BE2C (cell line): ENCODE measurements at regions not wholly inside any gene's neighbourhood (a gene's known extent, or its start where the extent isn't known, plus 50 kb on each side); places are given as distances from the start of the nearest gene placed in this dataset.

Source experiments
- DNase-seq: peaks from one replicate; pipeline ENCODE4 v3.0.0-alpha.2; 2020
- H3K27me3 ChIP-seq: fragments of 250-450 bp; sonication (Bioruptor Pico); 2 replicates; pipeline ENCODE4 v1.5.1; 2020; ENCODE audit warnings: mild to moderate bottlenecking
- H3K36me3 ChIP-seq: fragments of 250-450 bp; sonication (Bioruptor Pico); 2 replicates; pipeline ENCODE4 v1.5.1; 2020; ENCODE audit warnings: mild to moderate bottlenecking
- H3K4me1 ChIP-seq: fragments of 250-450 bp; sonication (Bioruptor Pico); 2 replicates; pipeline ENCODE4 v1.5.1; 2020
- H3K4me3 ChIP-seq: 2 replicates; pipeline ENCODE4 v1.5.1; 2011; ENCODE audit warnings: low read depth, low read length
- H3K9me3 ChIP-seq: fragments of 250-450 bp; sonication (Bioruptor Pico); 2 replicates; pipeline ENCODE4 v1.5.1; 2020
- TF ChIP-seq, protein P1 (sequence below): IDR thresholded peaks from 2 replicates; pipeline ENCODE4 v1.5.1; 2012; ENCODE audit warnings: mild to moderate bottlenecking, low read depth, low read length

DNA sequence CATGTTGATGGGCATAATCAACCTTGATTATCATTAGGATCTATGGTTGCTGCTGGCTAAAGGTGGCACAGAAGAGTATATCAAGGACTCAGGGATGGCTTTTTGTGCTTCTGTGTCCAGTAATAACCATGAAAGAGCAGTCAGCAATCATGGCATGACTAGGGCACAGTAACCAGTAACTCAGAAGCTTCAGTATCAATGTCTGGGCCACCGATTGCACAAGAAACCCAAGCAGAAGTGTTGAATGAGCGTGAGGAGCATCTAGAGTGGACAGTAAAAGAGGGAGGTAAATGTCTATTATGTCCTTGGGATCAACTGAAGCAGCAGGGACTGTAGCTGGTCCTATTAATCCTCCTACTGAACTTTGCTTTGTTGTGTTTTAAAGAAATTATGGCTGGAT lies 81.5 kb upstream of the F13A1 start:
- Histone ChIP-seq H3K27me3 (no peaks in the 10 kb centered on the region), H3K9me3 (no peaks in the 10 kb centered on the region), H3K4me1 (no peaks in the 10 kb centered on the region), H3K36me3 (no peaks in the 10 kb centered on the region), H3K4me3 (no peak overlapping the region)
- DNase-seq = no peak
- TF ChIP-seq, protein P1, sequence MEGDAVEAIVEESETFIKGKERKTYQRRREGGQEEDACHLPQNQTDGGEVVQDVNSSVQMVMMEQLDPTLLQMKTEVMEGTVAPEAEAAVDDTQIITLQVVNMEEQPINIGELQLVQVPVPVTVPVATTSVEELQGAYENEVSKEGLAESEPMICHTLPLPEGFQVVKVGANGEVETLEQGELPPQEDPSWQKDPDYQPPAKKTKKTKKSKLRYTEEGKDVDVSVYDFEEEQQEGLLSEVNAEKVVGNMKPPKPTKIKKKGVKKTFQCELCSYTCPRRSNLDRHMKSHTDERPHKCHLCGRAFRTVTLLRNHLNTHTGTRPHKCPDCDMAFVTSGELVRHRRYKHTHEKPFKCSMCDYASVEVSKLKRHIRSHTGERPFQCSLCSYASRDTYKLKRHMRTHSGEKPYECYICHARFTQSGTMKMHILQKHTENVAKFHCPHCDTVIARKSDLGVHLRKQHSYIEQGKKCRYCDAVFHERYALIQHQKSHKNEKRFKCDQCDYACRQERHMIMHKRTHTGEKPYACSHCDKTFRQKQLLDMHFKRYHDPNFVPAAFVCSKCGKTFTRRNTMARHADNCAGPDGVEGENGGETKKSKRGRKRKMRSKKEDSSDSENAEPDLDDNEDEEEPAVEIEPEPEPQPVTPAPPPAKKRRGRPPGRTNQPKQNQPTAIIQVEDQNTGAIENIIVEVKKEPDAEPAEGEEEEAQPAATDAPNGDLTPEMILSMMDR = no peak

DNA sequence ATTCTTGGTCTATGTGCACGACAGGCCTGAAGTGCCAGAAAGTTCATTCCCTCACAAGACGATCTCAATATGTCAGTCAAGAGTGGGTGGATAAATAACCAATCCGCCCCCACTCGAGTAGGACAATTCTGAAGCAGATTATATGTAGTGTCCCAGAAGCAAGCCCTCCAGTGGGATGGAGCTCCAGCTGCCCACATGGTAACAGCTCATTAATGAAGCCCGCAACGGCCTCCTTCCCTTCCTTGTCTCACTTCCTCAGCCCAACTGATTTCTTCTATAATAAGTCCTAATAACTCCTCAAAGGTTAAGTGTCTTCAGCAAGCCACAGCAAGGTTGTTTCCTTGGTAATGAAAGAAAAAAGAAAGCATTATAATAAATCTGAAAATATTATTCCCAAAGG lies 82.1 kb upstream of the F13A1 start:
- H3K4me3 ChIP-seq = no peak overlapping the region
- no peak for DNase-seq
- H3K4me1 ChIP-seq = no peaks in the 10 kb centered on the region
- no peaks in the 10 kb centered on the region for H3K36me3 ChIP-seq
- H3K9me3 ChIP-seq = no peaks in the 10 kb centered on the region
- H3K27me3 ChIP-seq = no peaks in the 10 kb centered on the region
- TF ChIP-seq, protein P1 = no peak

DNA sequence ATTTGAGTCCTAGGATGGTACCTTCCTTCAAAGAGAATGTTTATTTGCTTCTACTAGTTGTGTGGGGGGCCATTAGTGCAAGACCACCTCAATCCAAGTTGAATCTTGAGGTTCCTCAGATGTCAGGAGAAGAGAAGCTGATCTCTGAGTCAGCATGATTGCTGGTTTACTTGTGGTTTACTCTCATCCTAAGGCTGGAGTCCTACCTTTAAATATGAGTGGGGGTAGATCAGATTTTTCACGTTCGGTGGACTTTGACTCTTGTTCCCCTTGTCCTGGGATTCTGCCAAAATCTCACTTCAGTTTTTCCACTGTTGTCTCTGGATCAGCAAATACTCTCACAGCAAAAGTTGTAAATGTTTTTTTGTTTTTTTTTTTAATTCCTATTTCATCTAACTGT lies 84.6 kb upstream of the F13A1 start:
- Histone ChIP-seq H3K4me3 (no peak overlapping the region), H3K9me3 (no peaks in the 10 kb centered on the region), H3K27me3 (no peaks in the 10 kb centered on the region), H3K36me3 (no peaks in the 10 kb centered on the region), H3K4me1 (no peaks in the 10 kb centered on the region)
- no peak for DNase-seq
- TF ChIP-seq, protein P1 = no peak

DNA sequence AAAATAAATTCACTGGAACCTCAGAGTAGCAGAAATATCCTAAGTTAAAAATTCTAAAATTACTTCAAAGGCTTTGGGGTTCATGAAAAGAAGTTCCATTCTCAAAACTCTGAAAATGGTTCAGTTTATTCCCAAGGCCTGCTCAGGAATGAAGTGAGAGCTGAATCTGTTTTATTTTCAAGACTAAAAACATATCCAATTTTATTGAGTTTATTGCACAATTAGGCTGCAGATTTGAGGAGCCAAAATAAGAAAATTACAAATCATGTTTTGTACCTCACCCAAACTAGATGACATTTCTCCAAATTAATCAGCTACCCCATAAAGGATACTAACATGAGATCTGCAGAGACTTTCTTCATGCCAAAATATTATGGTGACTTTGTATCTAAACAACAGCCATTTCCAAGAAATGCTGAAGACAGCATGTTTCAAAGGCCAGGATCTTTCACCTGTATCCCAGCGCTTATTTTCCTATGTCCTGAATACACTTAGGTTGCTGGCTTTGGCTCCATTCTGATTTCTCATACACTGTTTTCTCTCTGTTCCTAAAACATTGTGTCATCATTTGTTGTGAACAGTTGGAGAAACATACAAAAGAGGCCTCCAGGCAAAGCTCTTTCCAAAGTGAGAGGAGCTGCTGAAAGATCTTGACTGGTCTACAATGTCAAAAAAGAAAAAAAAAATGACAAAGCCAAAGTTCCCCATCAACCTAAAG lies 85.7 kb upstream of the F13A1 start:
- TF ChIP-seq, protein P1 = no peak
- DNase-seq = no peak
- no peaks in the 10 kb centered on the region for H3K4me1 ChIP-seq
- no peak overlapping the region for H3K4me3 ChIP-seq
- no peaks in the 10 kb centered on the region for H3K27me3 ChIP-seq
- H3K9me3 ChIP-seq = no peaks in the 10 kb centered on the region
- no peaks in the 10 kb centered on the region for H3K36me3 ChIP-seq

DNA sequence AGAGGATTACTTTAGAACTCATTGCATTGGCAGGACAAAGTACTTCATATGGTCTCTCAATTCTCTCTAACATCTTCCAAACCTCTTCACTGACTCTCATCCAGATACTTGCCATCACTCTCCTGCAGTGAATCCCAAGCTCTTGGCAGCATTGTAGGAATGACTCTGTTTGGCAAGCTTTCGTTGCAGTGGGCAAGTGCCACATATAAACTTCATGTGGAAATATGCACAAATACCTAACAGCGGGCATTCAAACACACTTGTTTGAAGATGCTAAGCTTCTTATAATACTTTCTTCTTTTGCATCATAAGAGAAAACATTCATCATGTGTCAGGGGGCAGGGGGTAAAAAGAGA lies 86.2 kb upstream of the F13A1 start:
- no peaks in the 10 kb centered on the region for H3K4me1 ChIP-seq
- no peaks in the 10 kb centered on the region for H3K27me3 ChIP-seq

More for the DNA sequence above, 86.2 kb upstream of the F13A1 start:
- H3K9me3 ChIP-seq = no peaks in the 10 kb centered on the region
- no peak overlapping the region for H3K4me3 ChIP-seq
- no peaks in the 10 kb centered on the region for H3K36me3 ChIP-seq
- TF ChIP-seq, protein P1 = no peak
- DNase-seq = no peak
